PC-9 (cell line): ENCODE measurements at regions not wholly inside any gene's neighbourhood (a gene's known extent, or its start where the extent isn't known, plus 50 kb on each side); places are given as distances from the start of the nearest gene placed in this dataset.
"Not testable (repeated sequence)": the region's sequence is repeated elsewhere in the genome, so short reads cannot be mapped to it uniquely, and the experiment has no call there.

Experiments used
- BruUV-seq: library from RNA; stranded (reverse); fragments of 400-500 nt; replicated peaks from 2 replicates; lab custom pipeline; 2021; lab: Mats Ljungman, UMichigan
- CTCF ChIA-PET: fragments of 300-600 bp; sonication (Branson Sonifier 250); formaldehyde crosslinking; loops from one replicate; lab custom pipeline; 2022; ENCODE audit warnings: antibody characterized with exemption; lab: Charles Lee
- POLR2A ChIA-PET: fragments of 300-600 bp; sonication (Branson Sonifier 250); formaldehyde crosslinking; loops from one replicate; lab custom pipeline; 2022; ENCODE audit warnings: antibody characterized with exemption; ENCODE audit not compliant: unreplicated experiment; lab: Charles Lee
- DNase-seq, 2 experiments: peaks; one replicate each; pipeline versions ENCODE4 v3.0.0 to v3.0.0-alpha.2; 2015 to 2022; ENCODE audit warnings: mixed read lengths in 1 of 2
- H2AFZ ChIP-seq: fragments of 200-600 bp; sonication (generic); 2 replicates; pipeline ENCODE4 v1.8.1; 2017; ENCODE audit warnings: antibody characterized with exemption
- H3F3A ChIP-seq: fragments of 200-600 bp; sonication (generic); 2 replicates; pipeline ENCODE4 v1.8.1; 2017; ENCODE audit warnings: antibody characterized with exemption, mild to moderate bottlenecking, low read depth; ENCODE audit not compliant: insufficient read depth
- H3K27ac ChIP-seq: fragments of 200-600 bp; sonication (generic); 2 replicates; pipeline ENCODE4 v1.6.1; 2016; ENCODE audit warnings: mixed run types
- H3K27me3 ChIP-seq: fragments of 200-600 bp; sonication (generic); 2 replicates; pipeline ENCODE4 v1.6.1; 2016; ENCODE audit warnings: low read depth, mixed run types; ENCODE audit not compliant: insufficient read depth
- H3K36me3 ChIP-seq: fragments of 200-600 bp; sonication (generic); 2 replicates; pipeline ENCODE4 v1.6.1; 2016; ENCODE audit warnings: low read depth, mixed run types
- H3K4me1 ChIP-seq: fragments of 200-600 bp; sonication (generic); replicated peaks from 2 replicates; pipeline ENCODE4 v1.6.1; 2016; ENCODE audit warnings: mixed run types; ENCODE audit not compliant: insufficient read depth
- H3K4me2 ChIP-seq: fragments of 200-600 bp; sonication (generic); 2 replicates; pipeline ENCODE4 v1.6.1; 2017; ENCODE audit warnings: mixed run types
- H3K4me3 ChIP-seq: fragments of 200-600 bp; sonication (generic); 2 replicates; pipeline ENCODE4 v1.6.1; 2016; ENCODE audit warnings: mixed run types
- H3K79me2 ChIP-seq: fragments of 200-600 bp; sonication (generic); 2 replicates; pipeline ENCODE4 v1.6.1; 2017; ENCODE audit warnings: low read depth, mixed run types
- H3K9me2 ChIP-seq: fragments of 200-600 bp; sonication (generic); 2 replicates; pipeline ENCODE4 v1.8.1; 2017; ENCODE audit warnings: mild to moderate bottlenecking; ENCODE audit not compliant: insufficient read depth
- H3K9me3 ChIP-seq: fragments of 200-600 bp; sonication (generic); 2 replicates; pipeline ENCODE4 v1.8.1; 2016; ENCODE audit warnings: low read depth; ENCODE audit not compliant: insufficient read depth
- H4K20me1 ChIP-seq: fragments of 200-600 bp; sonication (generic); 2 replicates; pipeline ENCODE4 v1.8.1; 2017; ENCODE audit not compliant: insufficient read depth
- EZH2 ChIP-seq: fragments of 200-600 bp; sonication (generic); IDR thresholded peaks from 2 replicates; pipeline ENCODE4 v1.8.0; 2017; ENCODE audit warnings: antibody characterized with exemption, low read depth
- intact Hi-C: fragments of 100-400 bp; cut with micrococcal nuclease; formaldehyde crosslinking; loops from one replicate; pipeline ENCODE4 v1.10.0; 2022; ENCODE audit not compliant: unreplicated experiment
- TF ChIP-seq, protein P1 (sequence below): fragments of 200-600 bp; sonication (generic); conservative IDR thresholded peaks from 2 replicates; pipeline ENCODE4 v1.6.1; 2017; ENCODE audit warnings: mixed run types, antibody characterized with exemption, mild to moderate bottlenecking, moderate library complexity

DNA sequence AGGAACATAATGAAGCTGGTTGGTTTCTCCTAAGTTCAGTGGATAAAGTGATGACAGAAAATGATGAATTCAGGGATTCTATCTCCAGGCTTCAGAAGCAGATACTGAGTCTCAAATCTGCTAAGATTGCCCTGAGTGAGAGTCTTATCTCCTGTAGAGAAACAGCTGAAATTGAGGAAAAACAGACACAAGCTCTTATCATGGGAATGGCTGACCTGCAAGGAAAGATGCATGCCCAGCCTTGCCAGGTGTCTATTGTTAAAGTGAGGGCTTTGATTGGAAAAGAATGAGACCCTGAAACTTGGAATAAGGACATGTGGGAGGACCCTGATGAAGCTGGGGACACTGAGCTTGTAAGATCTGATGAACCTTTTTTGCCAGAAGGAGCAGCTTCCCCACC is 100.3 kb downstream of the DNAJB9 start:
- no peak overlapping the region for H3K4me2 ChIP-seq
- ChIA-PET POLR2A (no interaction called here), CTCF (no interaction called here)
- no peaks in the 10 kb centered on the region for H3K9me2 ChIP-seq
- no peak overlapping the region for H3K4me3 ChIP-seq
- no peaks in the 10 kb centered on the region for H3K4me1 ChIP-seq
- BruUV-seq, result no TSS peak
- TF ChIP-seq EZH2, result no peak
- TF ChIP-seq, protein P1, sequence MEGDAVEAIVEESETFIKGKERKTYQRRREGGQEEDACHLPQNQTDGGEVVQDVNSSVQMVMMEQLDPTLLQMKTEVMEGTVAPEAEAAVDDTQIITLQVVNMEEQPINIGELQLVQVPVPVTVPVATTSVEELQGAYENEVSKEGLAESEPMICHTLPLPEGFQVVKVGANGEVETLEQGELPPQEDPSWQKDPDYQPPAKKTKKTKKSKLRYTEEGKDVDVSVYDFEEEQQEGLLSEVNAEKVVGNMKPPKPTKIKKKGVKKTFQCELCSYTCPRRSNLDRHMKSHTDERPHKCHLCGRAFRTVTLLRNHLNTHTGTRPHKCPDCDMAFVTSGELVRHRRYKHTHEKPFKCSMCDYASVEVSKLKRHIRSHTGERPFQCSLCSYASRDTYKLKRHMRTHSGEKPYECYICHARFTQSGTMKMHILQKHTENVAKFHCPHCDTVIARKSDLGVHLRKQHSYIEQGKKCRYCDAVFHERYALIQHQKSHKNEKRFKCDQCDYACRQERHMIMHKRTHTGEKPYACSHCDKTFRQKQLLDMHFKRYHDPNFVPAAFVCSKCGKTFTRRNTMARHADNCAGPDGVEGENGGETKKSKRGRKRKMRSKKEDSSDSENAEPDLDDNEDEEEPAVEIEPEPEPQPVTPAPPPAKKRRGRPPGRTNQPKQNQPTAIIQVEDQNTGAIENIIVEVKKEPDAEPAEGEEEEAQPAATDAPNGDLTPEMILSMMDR, result no peak
- H3K27me3 ChIP-seq, result no peaks in the 10 kb centered on the region
- no peaks in the 10 kb centered on the region for H3K36me3 ChIP-seq
- H3K9me3 ChIP-seq, result no peaks in the 10 kb centered on the region
- H3F3A ChIP-seq, result no peaks in the 10 kb centered on the region
- H4K20me1 ChIP-seq, result no peaks in the 10 kb centered on the region
- intact Hi-C loops, result no loop called here
- no peaks in the 10 kb centered on the region for H3K79me2 ChIP-seq
- no peak overlapping the region for H2AFZ ChIP-seq
- no peak for DNase-seq
- H3K27ac ChIP-seq, result no peak overlapping the region

- H3K27me3 ChIP-seq, H3K79me2 ChIP-seq, BruUV-seq, H4K20me1 ChIP-seq, H3K4me2 ChIP-seq, H3K4me3 ChIP-seq, POLR2A ChIA-PET, DNase-seq, intact Hi-C loops, H3F3A ChIP-seq, H3K9me2 ChIP-seq, CTCF ChIA-PET, H3K4me1 ChIP-seq, H3K36me3 ChIP-seq, H2AFZ ChIP-seq, H3K9me3 ChIP-seq, H3K27ac ChIP-seq: not testable (repeated sequence)
Observed at GRCh38 chr7:108673699-108674098, 104.0 kb downstream of the DNAJB9 start.

- no peak overlapping the region for H3K4me3 ChIP-seq
- no peak overlapping the region for H3K27ac ChIP-seq
- ChIA-PET CTCF (interaction anchor here (1.2 kb wide), 1 partner anchor 24 kb away, joined by 4 read pairs; no protein-coding TSS in a partner anchor), POLR2A (interaction anchor here (0.6 to 0.7 kb wide), 2 partner anchors 319 to 409 kb away, joined by 4 read pairs; no protein-coding TSS in a partner anchor)
- H3K36me3 ChIP-seq, result no peaks in the 10 kb centered on the region
- H2AFZ ChIP-seq, result no peak overlapping the region
- TF ChIP-seq, protein P1, result no peak
- TF ChIP-seq EZH2, result no peak
- H3K79me2 ChIP-seq, result no peaks in the 10 kb centered on the region
- H3K9me2 ChIP-seq, result no peaks in the 10 kb centered on the region
- H3K4me1 ChIP-seq, result peaks cover 16% of the 10 kb centered on the region; the same call in 1 of the 2 replicates
- H3K4me2 ChIP-seq, result peak overlapping the region; percentile 7; the same call in 1 of the 2 replicates
- H4K20me1 ChIP-seq, result no peaks in the 10 kb centered on the region
- H3F3A ChIP-seq, result 0 out of 2 replicates have a peak, but pooled peaks cover 4% of the 10 kb centered on the region
- no peak for DNase-seq
- intact Hi-C loops, result no loop called here
- H3K9me3 ChIP-seq, result no peaks in the 10 kb centered on the region
- H3K27me3 ChIP-seq, result no peaks in the 10 kb centered on the region
- BruUV-seq, result no TSS peak
Observed at GRCh38 chr7:108684629-108685028, 115.0 kb downstream of the DNAJB9 start.

- no peaks in the 10 kb centered on the region for H3K9me2 ChIP-seq
- no peaks in the 10 kb centered on the region for H3K79me2 ChIP-seq
- CTCF ChIA-PET, result no interaction called here
- no TSS peak for BruUV-seq
- DNase-seq, result no peak
- H4K20me1 ChIP-seq, result no peaks in the 10 kb centered on the region
- H3K36me3 ChIP-seq, result no peaks in the 10 kb centered on the region
- no peak overlapping the region for H3K27ac ChIP-seq
- H3K4me2 ChIP-seq, result no peak overlapping the region
- H3K27me3 ChIP-seq, result no peaks in the 10 kb centered on the region
- 0 out of 2 replicates have a peak, but pooled peaks cover 4% of the 10 kb centered on the region for H3F3A ChIP-seq
- H3K4me3 ChIP-seq, result no peak overlapping the region
- H3K9me3 ChIP-seq, result no peaks in the 10 kb centered on the region
- no peak overlapping the region for H2AFZ ChIP-seq
- TF ChIP-seq EZH2, result no peak
- TF ChIP-seq, protein P1, result no peak
- peaks cover 16% of the 10 kb centered on the region; the same call in 1 of the 2 replicates for H3K4me1 ChIP-seq
- intact Hi-C loops, result no loop called here
- POLR2A ChIA-PET, result no interaction called here
Observed at GRCh38 chr7:108686494-108686893, 116.8 kb downstream of the DNAJB9 start.
